Activated T-helper 17 cell treated with anti-CD3 and anti-CD28 coated beads, Interleukin-2, amount 50 U/mL, for 72 hours (primary cell): ENCODE measurements at regions not wholly inside any gene's neighbourhood (a gene's known extent, or its start where the extent isn't known, plus 50 kb on each side); places are given as distances from the start of the nearest gene placed in this dataset.
"Not testable (repeated sequence)": the region's sequence is repeated elsewhere in the genome, so short reads cannot be mapped to it uniquely, and the experiment has no call there.

ENCODE experiments used
- ATAC-seq: fragments of 150-1000 bp; cut with Tn5 transposase; replicated peaks from 2 replicates; pipeline ENCODE4 v1.10.0; 2021; ENCODE audit warnings: mild to moderate bottlenecking, moderate library complexity
- H3K27ac Mint-ChIP-seq: one replicate; pipeline ENCODE4 v1.8.0; 2022; ENCODE audit warnings: mixed read lengths
- H3K27me3 Mint-ChIP-seq: one replicate; pipeline ENCODE4 v1.8.0; 2022; ENCODE audit warnings: mixed read lengths
- H3K36me3 Mint-ChIP-seq: one replicate; pipeline ENCODE4 v1.8.0; 2022; ENCODE audit warnings: low read depth, mild to moderate bottlenecking, mixed read lengths
- H3K4me1 Mint-ChIP-seq: one replicate; pipeline ENCODE4 v1.8.0; 2022; ENCODE audit warnings: mixed read lengths
- H3K4me3 Mint-ChIP-seq: one replicate; pipeline ENCODE4 v1.8.0; 2022; ENCODE audit warnings: mild to moderate bottlenecking, mixed read lengths
- H3K9me3 Mint-ChIP-seq: one replicate; pipeline ENCODE4 v1.8.0; 2022; ENCODE audit warnings: mixed read lengths

- no peaks in the 10 kb centered on the region for H3K9me3 Mint-ChIP-seq
- H3K4me3 Mint-ChIP-seq, result no peak overlapping the region
- H3K27ac Mint-ChIP-seq, result no peak overlapping the region
- no peak for ATAC-seq
- no peaks in the 10 kb centered on the region for H3K36me3 Mint-ChIP-seq
- no peaks in the 10 kb centered on the region for H3K4me1 Mint-ChIP-seq
- H3K27me3 Mint-ChIP-seq, result peaks cover 14% of the 10 kb centered on the region
These were observed 57.5 kb upstream of the LMO2 start for GRCh38 chr11:33949252-33949913.

DNA sequence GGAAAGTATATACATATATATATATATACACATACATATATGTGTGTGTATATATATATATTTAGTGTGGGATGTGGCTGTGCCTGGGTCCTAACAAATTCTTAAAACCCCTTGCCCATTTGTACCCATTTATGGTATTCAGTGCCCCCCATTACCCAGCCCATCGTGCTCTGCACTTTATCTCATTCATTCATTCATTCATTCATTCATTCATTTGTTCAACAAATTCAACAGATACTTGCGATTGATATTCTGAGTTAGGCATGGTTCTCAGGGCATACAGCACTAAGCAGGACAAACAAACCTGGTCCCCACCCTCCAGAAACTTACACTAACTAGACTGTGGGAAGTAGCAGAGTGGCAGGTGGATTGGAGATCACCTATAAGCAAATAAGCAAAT lies 56.6 kb upstream of the LMO2 start:
- no peak for ATAC-seq
- H3K9me3 Mint-ChIP-seq, result no peaks in the 10 kb centered on the region
- no peak overlapping the region for H3K27ac Mint-ChIP-seq
- no peaks in the 10 kb centered on the region for H3K36me3 Mint-ChIP-seq
- no peak overlapping the region for H3K4me3 Mint-ChIP-seq
- H3K4me1 Mint-ChIP-seq, result no peaks in the 10 kb centered on the region
- H3K27me3 Mint-ChIP-seq, result peaks cover 9% of the 10 kb centered on the region

DNA sequence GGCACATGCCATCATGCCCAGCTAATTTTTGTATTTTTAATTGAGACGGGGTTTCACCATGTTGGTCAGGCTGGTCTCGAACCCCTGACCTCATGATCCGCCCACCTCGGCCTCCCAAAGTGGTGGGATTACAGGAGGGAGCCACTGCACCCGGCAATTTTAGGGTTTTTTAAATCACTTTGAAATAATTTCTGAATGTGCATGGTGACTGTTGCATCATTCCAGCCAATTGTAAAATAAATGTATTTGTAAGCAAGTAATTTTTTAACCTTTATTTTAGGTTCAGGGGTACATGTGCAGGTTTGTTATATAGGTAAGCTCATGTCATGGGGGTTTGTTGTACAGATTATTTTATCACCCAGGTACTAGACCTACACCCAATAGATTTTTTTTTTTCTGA lies 56.0 kb upstream of the LMO2 start:
- not testable (repeated sequence) for H3K27ac Mint-ChIP-seq, H3K27me3 Mint-ChIP-seq, H3K36me3 Mint-ChIP-seq, H3K9me3 Mint-ChIP-seq, H3K4me1 Mint-ChIP-seq, H3K4me3 Mint-ChIP-seq, ATAC-seq

DNA sequence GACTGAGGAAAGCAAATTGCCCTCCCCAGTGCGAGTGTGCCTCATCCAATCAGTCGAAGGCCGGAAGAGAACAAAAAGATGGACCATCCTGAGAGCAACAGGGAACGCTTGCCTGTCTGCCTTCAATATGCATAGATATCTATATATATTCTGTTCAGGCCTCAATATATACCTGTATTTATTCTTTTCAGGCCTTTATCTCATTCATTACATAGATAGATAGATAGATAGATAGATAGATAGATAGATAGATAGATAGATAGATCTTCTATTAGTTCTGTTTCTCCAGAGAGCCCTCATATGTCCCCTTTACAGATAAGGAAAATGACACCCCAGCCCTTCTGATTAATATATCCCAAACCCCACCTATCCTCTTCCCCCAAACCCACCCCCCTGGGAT lies 55.1 kb upstream of the LMO2 start:
- Mint-ChIP-seq H3K4me3 (no peak overlapping the region), H3K27me3 (peaks cover 5% of the 10 kb centered on the region), H3K9me3 (no peaks in the 10 kb centered on the region), H3K4me1 (no peaks in the 10 kb centered on the region), H3K36me3 (no peaks in the 10 kb centered on the region), H3K27ac (no peak overlapping the region)
- ATAC-seq, result no peak

DNA sequence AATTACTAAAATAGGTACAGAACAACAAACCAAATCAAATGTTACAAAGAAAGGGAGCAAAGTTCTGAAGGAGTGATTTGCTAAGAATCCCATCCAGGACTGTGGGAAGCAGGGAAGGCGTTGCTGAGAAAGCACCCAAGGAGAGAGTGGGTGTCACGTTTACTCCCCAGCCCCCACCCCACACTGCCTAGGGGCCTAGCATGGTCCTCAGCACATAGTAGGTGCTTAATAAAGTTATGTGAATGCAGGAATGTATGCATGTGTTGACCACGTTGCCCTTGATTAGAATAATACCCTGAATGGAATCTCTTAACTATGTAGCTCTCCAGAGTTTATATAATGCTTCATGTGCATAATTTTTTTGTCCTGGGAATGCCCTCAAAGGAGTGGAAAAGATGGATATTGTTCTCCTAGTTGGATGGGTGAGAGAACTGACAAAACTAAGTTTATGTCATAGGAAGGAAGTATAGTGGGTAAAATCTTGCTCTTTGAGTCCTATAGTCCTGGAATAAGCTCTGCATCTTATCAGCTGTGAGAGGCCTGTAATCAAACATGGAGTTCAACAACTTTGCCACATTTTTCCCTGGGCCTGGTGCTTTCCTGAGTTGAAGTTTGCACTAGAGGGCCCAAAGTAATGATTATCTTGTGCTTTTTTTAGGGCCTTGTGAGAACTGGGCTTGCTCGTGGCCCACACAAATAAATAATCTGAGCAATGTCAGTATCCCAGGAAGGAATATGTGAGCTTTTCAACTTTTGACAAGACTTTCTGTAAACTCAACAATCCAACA lies 53.8 kb upstream of the LMO2 start:
- Mint-ChIP-seq H3K4me3 (no peak overlapping the region), H3K27ac (no peak overlapping the region), H3K27me3 (peaks cover 5% of the 10 kb centered on the region), H3K9me3 (no peaks in the 10 kb centered on the region), H3K4me1 (no peaks in the 10 kb centered on the region), H3K36me3 (no peaks in the 10 kb centered on the region)
- no peak for ATAC-seq

- no peak for ATAC-seq
- no peaks in the 10 kb centered on the region for H3K36me3 Mint-ChIP-seq
- no peaks in the 10 kb centered on the region for H3K9me3 Mint-ChIP-seq
- H3K4me3 Mint-ChIP-seq, result no peak overlapping the region
- H3K4me1 Mint-ChIP-seq, result no peaks in the 10 kb centered on the region
- peaks cover 5% of the 10 kb centered on the region for H3K27me3 Mint-ChIP-seq
- H3K27ac Mint-ChIP-seq, result no peak overlapping the region
These were observed 53.0 kb upstream of the LMO2 start for GRCh38 chr11:33944693-33945424.

DNA sequence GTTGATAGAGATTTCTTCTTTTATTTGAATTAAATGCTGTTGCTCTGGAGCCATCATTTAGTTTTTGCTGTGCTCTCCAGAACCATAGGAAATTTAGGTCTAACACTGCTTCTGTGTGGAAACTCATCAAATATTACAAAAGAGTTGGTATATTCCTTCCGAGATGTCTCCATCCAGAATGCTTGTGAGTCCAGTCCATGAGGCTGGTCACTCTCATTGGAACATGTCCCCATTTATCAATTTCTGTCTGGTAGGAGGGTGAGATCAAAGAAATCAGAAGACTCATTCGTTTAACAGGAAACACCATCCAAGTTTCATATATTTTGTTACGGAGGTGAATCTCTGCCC lies 52.4 kb upstream of the LMO2 start:
- Mint-ChIP-seq H3K9me3 (no peaks in the 10 kb centered on the region), H3K36me3 (no peaks in the 10 kb centered on the region), H3K27ac (no peak overlapping the region), H3K4me3 (no peak overlapping the region), H3K27me3 (peaks cover 5% of the 10 kb centered on the region), H3K4me1 (no peaks in the 10 kb centered on the region)
- no peak for ATAC-seq

GRCh38 chr11:33942954-33943353 lies 51.1 kb upstream of the LMO2 start:
- no peaks in the 10 kb centered on the region for H3K9me3 Mint-ChIP-seq
- no peaks in the 10 kb centered on the region for H3K36me3 Mint-ChIP-seq
- H3K27ac Mint-ChIP-seq, result no peak overlapping the region
- ATAC-seq, result no peak
- H3K4me1 Mint-ChIP-seq, result no peaks in the 10 kb centered on the region
- H3K27me3 Mint-ChIP-seq, result peaks cover 11% of the 10 kb centered on the region
- no peak overlapping the region for H3K4me3 Mint-ChIP-seq

DNA sequence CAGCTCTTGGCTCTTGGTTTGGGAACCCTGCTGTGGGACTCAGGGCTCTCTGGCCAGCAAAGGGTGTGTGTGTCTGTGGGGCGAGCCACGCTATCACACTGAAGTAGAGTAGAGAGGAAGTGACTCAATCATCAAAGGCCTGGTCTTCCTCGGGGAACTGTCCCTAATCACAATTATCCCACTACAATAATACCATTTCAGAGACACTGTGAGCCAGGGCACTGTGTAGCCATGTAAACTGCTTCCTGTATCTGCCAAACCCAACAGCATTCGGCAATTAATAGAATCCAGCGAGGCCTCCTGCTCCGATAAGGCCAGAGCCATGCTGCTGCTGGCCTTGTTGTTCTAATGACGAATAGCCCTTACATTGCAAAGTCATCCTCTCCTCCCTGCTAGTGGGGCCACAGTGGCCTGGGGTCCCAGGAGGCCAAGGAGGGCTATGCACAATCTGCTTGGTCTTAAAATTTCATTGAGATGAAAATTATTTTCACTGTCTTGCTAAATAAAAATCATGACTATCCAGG lies 49.8 kb upstream of the LMO2 start:
- Mint-ChIP-seq H3K4me3 (no peak overlapping the region), H3K4me1 (no peaks in the 10 kb centered on the region), H3K27me3 (peaks cover 14% of the 10 kb centered on the region), H3K9me3 (no peaks in the 10 kb centered on the region), H3K36me3 (no peaks in the 10 kb centered on the region), H3K27ac (no peak overlapping the region)
- ATAC-seq, result no peak
